NCI-H2029 treated with DMSO at 0.1 percent for 48 hours (cell line): ENCODE measurements at regions not wholly inside any gene's neighbourhood (a gene's known extent, or its start where the extent isn't known, plus 50 kb on each side); places are given as distances from the start of the nearest gene placed in this dataset.
"Not testable (repeated sequence)": the region's sequence is repeated elsewhere in the genome, so short reads cannot be mapped to it uniquely, and the experiment has no call there.

Experiments
- DNase-seq: peaks from one replicate; lab custom pipeline; 2025; lab: John Stamatoyannopoulos, UW

GRCh38 chr3:127046690-127047089 lies 63.8 kb downstream of the PLXNA1 start:
- DNase-seq, result not testable (repeated sequence)

GRCh38 chr3:127049393-127049792 lies 66.5 kb downstream of the PLXNA1 start:
- DNase-seq, result no peak

GRCh38 chr3:127050733-127051132 lies 67.8 kb downstream of the PLXNA1 start:
- DNase-seq, result no peak

GRCh38 chr3:127052121-127052561 lies 69.2 kb downstream of the PLXNA1 start:
- no peak for DNase-seq

- no peak for DNase-seq
Observed at GRCh38 chr3:127053026-127053425, 70.1 kb downstream of the PLXNA1 start.

GRCh38 chr3:127053450-127053849 lies 70.5 kb downstream of the PLXNA1 start:
- no peak for DNase-seq

GRCh38 chr3:127053979-127054378 lies 71.1 kb downstream of the PLXNA1 start:
- DNase-seq, result no peak

GRCh38 chr3:127056281-127056680 lies 73.4 kb downstream of the PLXNA1 start:
- DNase-seq, result no peak

GRCh38 chr3:127056976-127057375 lies 74.1 kb downstream of the PLXNA1 start:
- DNase-seq, result no peak

- no peak for DNase-seq
Observed at GRCh38 chr3:127059072-127059471, 76.2 kb downstream of the PLXNA1 start.

GRCh38 chr3:127061641-127062040 lies 78.7 kb downstream of the PLXNA1 start:
- no peak for DNase-seq

GRCh38 chr3:127062926-127063325 lies 80.0 kb downstream of the PLXNA1 start:
- DNase-seq, result no peak

GRCh38 chr3:127063916-127064315 lies 81.0 kb downstream of the PLXNA1 start:
- DNase-seq, result no peak

- DNase-seq, result no peak
Observed at GRCh38 chr3:127064391-127065137, 81.6 kb downstream of the PLXNA1 start.

GRCh38 chr3:127065138-127065427 lies 82.2 kb downstream of the PLXNA1 start:
- no peak for DNase-seq

- no peak for DNase-seq
Observed at GRCh38 chr3:127065561-127066290, 82.8 kb downstream of the PLXNA1 start.

GRCh38 chr3:127066635-127067034 lies 83.7 kb downstream of the PLXNA1 start:
- DNase-seq, result no peak

GRCh38 chr3:127067116-127067910 lies 84.4 kb downstream of the PLXNA1 start:
- no peak for DNase-seq

- DNase-seq, result no peak
Observed at GRCh38 chr3:127068111-127068810, 85.3 kb downstream of the PLXNA1 start.

GRCh38 chr3:127068871-127069270 lies 86.0 kb downstream of the PLXNA1 start:
- no peak for DNase-seq

- DNase-seq, result no peak
Observed at GRCh38 chr3:127069814-127070440, 87.0 kb downstream of the PLXNA1 start.

GRCh38 chr3:127070776-127071175 lies 87.9 kb downstream of the PLXNA1 start:
- DNase-seq, result no peak
